Left ventricle myocardium inferior (tissue), 1 donor: ENCODE measurements at regions not wholly inside any gene's neighbourhood (a gene's known extent, or its start where the extent isn't known, plus 50 kb on each side); places are given as distances from the start of the nearest gene placed in this dataset.
"Not testable (repeated sequence)": the region's sequence is repeated elsewhere in the genome, so short reads cannot be mapped to it uniquely, and the experiment has no call there.

ENCODE experiments used
- DNase-seq: peaks from one replicate; pipeline ENCODE4 v3.0.0-alpha.2; 2020
- H3K27ac ChIP-seq: fragments of 200-600 bp; replicated peaks from 2 replicates; pipeline ENCODE4 v1.8.0; 2021
- H3K27me3 ChIP-seq: fragments of 200-600 bp; 2 replicates; pipeline ENCODE4 v1.8.0; 2021; ENCODE audit warnings: low read depth
- H3K36me3 ChIP-seq: fragments of 200-600 bp; 2 replicates; pipeline ENCODE4 v1.8.0; 2021
- H3K4me1 ChIP-seq: fragments of 200-600 bp; 2 replicates; pipeline ENCODE4 v1.8.0; 2021
- H3K4me3 ChIP-seq: fragments of 200-600 bp; 2 replicates; pipeline ENCODE4 v1.8.0; 2021; ENCODE audit warnings: mild to moderate bottlenecking, moderate library complexity
- H3K9me3 ChIP-seq: fragments of 200-600 bp; replicated peaks from 2 replicates; pipeline ENCODE4 v1.8.0; 2021
- intact Hi-C: fragments of 100-400 bp; cut with micrococcal nuclease; formaldehyde crosslinking; loops from one replicate; pipeline ENCODE4 v1.11.0; 2022
- TF ChIP-seq, protein P1 (sequence below): fragments of 200-600 bp; IDR thresholded peaks from 2 replicates; pipeline ENCODE4 v1.8.0; 2021; ENCODE audit warnings: antibody characterized with exemption, mild to moderate bottlenecking, borderline replicate concordance
- donor health status: DM: no; HTN: yes; CAD: no; lungs with severe emphysema.

DNA sequence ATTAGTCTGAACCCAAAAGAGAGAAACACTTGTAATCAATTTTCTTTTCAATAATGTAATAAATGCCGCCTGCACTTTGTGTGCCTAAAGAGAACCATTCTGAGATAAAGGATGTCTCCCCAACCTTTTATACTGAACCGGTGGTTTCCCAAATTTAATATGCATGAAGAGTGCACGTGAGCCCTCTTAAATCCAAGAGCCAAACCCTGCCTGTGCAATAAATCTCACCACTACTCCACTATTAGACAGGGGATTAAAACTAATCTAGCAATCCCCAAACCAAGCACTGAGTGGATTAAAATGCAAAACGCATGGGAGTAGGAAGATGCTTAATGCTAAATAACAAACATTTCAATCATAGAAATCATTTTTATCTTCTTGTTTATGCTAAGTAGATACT is 351.0 kb upstream of the PSMD7 start:
- no peaks in the 10 kb centered on the region for H3K9me3 ChIP-seq
- no peak overlapping the region for H3K4me3 ChIP-seq
- TF ChIP-seq, protein P1, sequence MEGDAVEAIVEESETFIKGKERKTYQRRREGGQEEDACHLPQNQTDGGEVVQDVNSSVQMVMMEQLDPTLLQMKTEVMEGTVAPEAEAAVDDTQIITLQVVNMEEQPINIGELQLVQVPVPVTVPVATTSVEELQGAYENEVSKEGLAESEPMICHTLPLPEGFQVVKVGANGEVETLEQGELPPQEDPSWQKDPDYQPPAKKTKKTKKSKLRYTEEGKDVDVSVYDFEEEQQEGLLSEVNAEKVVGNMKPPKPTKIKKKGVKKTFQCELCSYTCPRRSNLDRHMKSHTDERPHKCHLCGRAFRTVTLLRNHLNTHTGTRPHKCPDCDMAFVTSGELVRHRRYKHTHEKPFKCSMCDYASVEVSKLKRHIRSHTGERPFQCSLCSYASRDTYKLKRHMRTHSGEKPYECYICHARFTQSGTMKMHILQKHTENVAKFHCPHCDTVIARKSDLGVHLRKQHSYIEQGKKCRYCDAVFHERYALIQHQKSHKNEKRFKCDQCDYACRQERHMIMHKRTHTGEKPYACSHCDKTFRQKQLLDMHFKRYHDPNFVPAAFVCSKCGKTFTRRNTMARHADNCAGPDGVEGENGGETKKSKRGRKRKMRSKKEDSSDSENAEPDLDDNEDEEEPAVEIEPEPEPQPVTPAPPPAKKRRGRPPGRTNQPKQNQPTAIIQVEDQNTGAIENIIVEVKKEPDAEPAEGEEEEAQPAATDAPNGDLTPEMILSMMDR, result no peak
- H3K36me3 ChIP-seq, result no peaks in the 10 kb centered on the region
- no peak for DNase-seq
- H3K4me1 ChIP-seq, result no peaks in the 10 kb centered on the region
- intact Hi-C loops, result no loop called here
- no peak overlapping the region for H3K27ac ChIP-seq
- peaks cover 7% of the 10 kb centered on the region for H3K27me3 ChIP-seq

DNA sequence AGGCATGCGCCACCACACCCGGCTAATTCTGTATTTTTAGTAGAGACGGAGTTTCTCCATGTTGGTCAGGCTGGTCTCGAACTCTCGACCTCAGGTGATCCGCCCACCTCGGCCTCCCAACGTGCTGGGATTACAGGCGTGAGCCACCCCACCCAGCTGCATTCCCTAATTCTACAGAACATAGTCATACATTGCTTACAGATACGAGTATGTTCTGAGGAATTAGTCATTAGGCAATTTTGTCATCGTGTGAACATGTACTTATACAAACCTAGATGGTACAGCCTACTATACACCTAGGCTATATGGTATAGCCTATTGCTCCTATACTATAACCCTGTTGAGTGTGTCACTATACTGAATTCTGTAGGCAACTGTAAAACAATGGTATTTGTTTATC is 353.4 kb upstream of the PSMD7 start:
- intact Hi-C loops, H3K27me3 ChIP-seq, H3K4me3 ChIP-seq, H3K36me3 ChIP-seq, DNase-seq, H3K27ac ChIP-seq, H3K4me1 ChIP-seq: not testable (repeated sequence)
- H3K9me3 ChIP-seq, result peaks cover 15% of the 10 kb centered on the region

- DNase-seq, H3K36me3 ChIP-seq, intact Hi-C loops, H3K27ac ChIP-seq, H3K4me3 ChIP-seq, H3K27me3 ChIP-seq, H3K4me1 ChIP-seq: not testable (repeated sequence)
- H3K9me3 ChIP-seq, result peaks cover 26% of the 10 kb centered on the region
These were observed 355.8 kb upstream of the PSMD7 start for GRCh38 chr16:73940786-73941185.

- Histone ChIP-seq H3K27me3 (peaks cover 10% of the 10 kb centered on the region), H3K27ac (no peak overlapping the region), H3K4me1 (no peaks in the 10 kb centered on the region), H3K9me3 (peaks cover 23% of the 10 kb centered on the region), H3K4me3 (no peak overlapping the region), H3K36me3 (no peaks in the 10 kb centered on the region)
- DNase-seq, result no peak
- intact Hi-C loops, result no loop called here
- TF ChIP-seq, protein P1, result no peak
These were observed 372.7 kb upstream of the PSMD7 start for GRCh38 chr16:73923951-73924350.

GRCh38 chr16:73921295-73921694 is 375.3 kb upstream of the PSMD7 start:
- Histone ChIP-seq H3K9me3 (peaks cover 9% of the 10 kb centered on the region), H3K4me1 (no peaks in the 10 kb centered on the region), H3K27me3 (peaks cover 18% of the 10 kb centered on the region), H3K36me3 (no peaks in the 10 kb centered on the region), H3K4me3 (no peak overlapping the region), H3K27ac (no peak overlapping the region)
- TF ChIP-seq, protein P1, result no peak
- DNase-seq, result no peak
- intact Hi-C loops, result no loop called here

GRCh38 chr16:73916829-73917594 is 379.6 kb upstream of the PSMD7 start:
- Histone ChIP-seq H3K4me3 (no peak overlapping the region), H3K27me3 (peaks cover 23% of the 10 kb centered on the region), H3K9me3 (no peaks in the 10 kb centered on the region), H3K27ac (peak overlapping the region; percentile 68), H3K4me1 (no peaks in the 10 kb centered on the region), H3K36me3 (no peaks in the 10 kb centered on the region)
- peak; percentile 21 for DNase-seq
- intact Hi-C loops, result no loop called here
- TF ChIP-seq, protein P1, result no peak
